ENCODE measurements at regions not wholly inside any gene's neighbourhood (a gene's known extent, or its start where the extent isn't known, plus 50 kb on each side); places are given as distances from the start of the nearest gene placed in this dataset.

- peak; percentile 5 for DNase-seq (ENCODE audit: low spot score)
Measured at GRCh38 chr2:220167956-220168355, 540.5 kb downstream of the SLC4A3 start.

DNA sequence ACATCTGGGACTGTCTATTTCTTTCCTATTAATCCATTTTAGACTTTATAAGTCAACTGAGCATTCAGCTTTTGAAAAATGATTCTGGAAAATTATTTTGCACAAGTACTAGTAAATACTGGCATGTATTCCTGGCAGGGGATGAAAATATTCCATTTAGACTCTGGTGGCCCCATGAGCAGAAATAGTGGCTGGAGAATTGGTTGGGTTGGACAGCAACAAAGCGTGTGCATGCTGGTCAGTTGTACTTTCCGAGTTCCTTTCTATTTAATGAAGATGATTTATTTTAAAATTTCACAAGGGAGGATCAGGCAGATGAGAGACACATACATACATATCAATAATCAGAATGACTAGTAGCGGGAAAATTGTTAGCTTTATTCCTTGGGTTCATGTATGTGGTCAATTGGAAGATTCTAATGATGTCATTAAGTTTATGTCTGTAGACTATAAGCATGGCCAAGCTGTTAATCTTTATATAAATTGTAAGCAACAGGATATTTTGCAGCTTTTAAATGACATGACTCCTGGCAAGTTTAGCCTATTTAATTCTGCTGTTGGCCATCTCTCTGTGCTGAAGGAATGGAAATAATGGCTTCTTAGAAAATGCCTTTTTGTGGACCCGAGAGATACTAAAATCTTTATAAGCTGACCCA is 541.6 kb downstream of the SLC4A3 start:
- DNase-seq (ENCODE audit: low spot score) = no peak

- no peak for DNase-seq (ENCODE audit: low spot score)
Measured at GRCh38 chr2:220174826-220175225, 547.4 kb downstream of the SLC4A3 start.

- DNase-seq (ENCODE audit: low spot score) = no peak
Measured at GRCh38 chr2:220175967-220176366, 548.5 kb downstream of the SLC4A3 start.

DNA sequence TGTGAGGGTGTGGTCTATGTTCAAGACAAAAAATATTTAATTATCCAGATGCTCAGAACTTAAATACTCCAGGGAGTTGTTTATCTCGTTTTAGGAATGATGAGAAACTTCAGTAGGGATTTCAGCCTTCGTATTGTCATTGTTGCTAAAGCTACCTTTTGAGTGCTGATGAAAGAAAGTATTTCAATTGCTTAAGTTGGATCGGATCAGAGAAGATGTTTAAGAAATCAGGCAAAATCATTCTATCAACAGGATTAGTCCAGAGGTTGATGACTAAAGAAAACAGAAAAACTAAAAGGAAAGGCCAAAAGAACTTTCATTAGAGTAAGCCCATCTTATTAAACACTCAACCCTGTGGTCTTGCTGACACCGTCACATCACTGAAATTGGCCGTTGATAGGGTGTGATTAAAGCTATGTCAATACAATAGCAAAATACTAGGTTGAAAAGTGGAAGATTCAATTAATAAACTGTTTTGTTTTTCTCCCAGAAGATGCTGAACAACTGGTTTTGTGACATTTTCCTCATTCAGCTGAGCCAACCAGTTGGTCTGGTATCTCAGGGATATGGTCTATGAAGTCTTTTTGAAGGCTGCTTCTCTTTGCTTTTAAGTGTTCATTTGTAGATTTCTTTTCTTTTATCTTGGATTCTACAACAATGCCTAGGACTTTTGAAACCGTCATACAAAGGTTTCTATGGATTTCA is 551.7 kb downstream of the SLC4A3 start:
- DNase-seq (ENCODE audit: low spot score) = no peak

- DNase-seq (ENCODE audit: low spot score) = no peak
Measured at GRCh38 chr2:220181165-220181564, 553.7 kb downstream of the SLC4A3 start.

GRCh38 chr2:220182790-220183189 is 555.4 kb downstream of the SLC4A3 start:
- DNase-seq (ENCODE audit: low spot score) = no peak

GRCh38 chr2:220185766-220186305 is 558.4 kb downstream of the SLC4A3 start:
- DNase-seq (ENCODE audit: low spot score) = no peak

- DNase-seq (ENCODE audit: low spot score) = peak; percentile 79
Measured at GRCh38 chr2:220188031-220188430, 560.6 kb downstream of the SLC4A3 start.

GRCh38 chr2:220191031-220191430 is 563.6 kb downstream of the SLC4A3 start:
- DNase-seq (ENCODE audit: low spot score) = no peak

DNA sequence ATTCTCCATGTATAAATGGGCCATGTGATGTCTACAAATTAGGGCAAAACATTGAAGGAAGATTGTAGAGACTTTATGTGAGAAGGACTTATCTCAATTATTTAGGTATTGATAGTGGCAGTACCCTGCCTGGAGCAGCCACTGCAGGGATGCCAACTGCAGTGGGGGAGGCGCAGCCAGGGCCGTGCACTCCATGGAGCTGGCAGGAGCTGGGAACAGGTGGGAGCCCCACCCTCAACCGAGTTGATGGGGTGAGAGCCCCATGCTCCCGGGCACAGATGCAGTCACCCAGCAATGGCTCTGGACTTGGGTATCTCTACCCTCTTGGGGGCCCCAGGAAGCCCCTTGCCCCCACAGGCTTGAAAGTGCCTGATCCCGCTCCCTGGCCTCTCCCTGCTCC is 564.3 kb downstream of the SLC4A3 start:
- DNase-seq (ENCODE audit: low spot score) = no peak

DNA sequence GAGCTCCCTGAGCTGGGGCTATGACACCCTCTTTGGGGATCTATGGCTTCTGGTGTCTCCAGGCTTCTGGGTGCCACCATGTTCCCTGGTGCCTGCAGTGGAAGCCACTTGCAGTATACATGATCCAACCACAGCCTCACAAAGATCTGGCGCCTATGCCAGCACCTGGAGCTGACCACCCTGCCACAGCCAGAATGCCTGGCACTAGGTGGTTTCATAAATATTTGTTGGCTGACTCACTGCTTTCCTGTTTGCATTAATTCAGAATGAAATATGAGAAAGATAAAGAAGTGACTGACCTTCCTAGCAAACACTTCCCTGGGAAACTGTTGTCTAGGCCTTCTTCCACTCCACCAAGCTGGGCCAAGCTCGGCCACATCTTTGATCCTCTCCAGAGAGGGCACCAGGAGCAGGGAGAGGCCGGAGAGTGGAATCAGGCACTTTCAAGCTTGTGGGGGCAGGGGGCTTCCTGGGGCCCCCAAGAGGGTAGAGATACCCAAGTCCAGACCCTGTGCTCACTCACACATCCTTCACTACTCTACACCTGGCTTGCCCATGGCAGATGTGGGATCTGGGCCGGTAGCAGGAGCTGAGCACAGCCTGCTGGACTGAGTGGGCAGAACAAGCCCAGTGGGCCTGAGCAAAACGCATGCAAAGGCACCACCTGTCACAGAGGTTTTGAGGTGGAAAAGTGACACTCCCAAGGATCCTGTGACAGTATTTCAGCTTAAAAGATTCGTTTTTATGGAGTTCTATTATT is 565.7 kb downstream of the SLC4A3 start:
- peak; percentile 77 for DNase-seq (ENCODE audit: low spot score)

DNA sequence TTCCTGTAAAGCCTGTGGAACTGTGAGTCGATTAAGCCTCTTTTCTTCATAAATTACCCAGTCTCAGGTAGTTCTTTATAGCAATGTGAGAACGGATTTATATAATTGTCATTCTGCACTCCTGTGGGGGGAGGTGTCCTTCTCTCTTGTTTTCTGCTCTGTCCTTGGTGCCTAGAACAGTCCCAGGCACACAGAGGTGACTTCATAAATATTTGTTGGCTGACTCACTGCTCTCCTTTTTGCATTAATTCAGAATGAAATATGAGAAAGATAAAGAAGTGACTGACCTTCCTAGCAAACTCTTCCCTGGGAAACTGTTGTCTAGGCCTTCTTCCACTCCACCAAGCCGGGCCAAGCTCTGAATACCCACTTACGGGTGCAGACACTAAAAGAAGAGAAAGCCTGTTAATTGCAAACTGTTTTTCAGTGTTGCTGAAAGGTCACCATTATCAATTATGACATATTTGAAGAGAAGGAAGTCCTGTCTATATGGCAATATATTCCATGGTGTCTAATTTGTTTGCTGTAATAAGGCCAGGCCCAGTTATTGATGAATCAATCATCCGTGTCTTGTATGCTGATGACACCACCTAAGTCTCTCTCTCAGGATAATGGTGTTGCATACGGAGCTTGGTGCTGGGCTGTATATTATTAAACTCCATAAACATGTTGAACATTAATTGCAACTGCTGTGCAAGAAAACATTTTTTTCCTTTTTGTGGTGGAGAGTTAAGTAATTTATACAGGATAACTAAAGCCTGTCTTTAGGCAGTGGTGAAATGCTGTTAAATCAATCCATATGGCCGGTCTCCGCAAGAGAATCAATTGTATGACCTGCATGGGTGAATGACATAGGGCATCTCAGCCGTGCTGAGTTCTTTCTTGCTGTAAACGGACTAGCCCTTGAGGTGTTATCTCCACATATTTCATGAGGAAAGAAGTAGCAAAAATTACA is 567.5 kb downstream of the SLC4A3 start:
- DNase-seq (ENCODE audit: low spot score) = no peak

- DNase-seq (ENCODE audit: low spot score) = no peak
Measured at GRCh38 chr2:220198896-220199295, 571.5 kb downstream of the SLC4A3 start.

DNA sequence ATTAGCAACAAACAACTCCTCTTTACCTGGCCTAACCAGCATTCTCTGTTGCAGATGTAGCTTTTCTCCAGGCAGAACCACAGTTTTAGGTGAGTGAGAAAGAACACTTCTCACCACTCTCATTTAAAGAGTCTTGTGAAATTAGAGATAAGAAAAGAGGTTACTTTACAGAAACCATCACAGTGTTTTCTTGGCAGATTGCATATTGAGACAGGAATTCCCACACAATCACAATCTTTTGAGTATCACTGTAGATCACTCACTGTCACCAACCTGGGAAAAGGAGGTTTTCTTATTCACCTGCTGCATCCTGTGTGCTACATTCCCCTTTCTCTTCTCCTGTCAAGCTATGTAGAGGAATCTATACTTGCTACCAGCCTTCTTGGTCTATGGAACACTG is 574.6 kb downstream of the SLC4A3 start:
- DNase-seq (ENCODE audit: low spot score) = no peak

DNA sequence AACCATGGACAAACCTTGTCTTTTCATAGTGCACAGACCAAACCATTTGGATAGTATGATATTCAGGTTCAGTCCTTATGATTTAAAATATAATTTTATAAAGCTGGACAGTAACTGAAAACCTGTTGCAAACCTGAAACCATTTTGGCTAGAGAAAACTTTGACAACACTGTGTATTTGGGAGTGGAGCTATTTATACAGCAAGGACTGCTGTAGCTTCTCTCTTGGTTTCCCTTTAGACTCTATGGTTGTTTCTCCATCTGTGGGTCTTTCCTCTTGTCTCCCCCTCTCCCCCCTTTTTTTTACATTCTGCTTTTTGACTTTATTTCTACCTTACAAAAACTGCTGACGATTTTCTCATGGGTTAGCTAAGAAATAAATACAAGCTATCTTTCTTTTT is 581.7 kb downstream of the SLC4A3 start:
- no peak for DNase-seq (ENCODE audit: low spot score)

GRCh38 chr2:220209751-220210150 is 582.3 kb downstream of the SLC4A3 start:
- no peak for DNase-seq (ENCODE audit: low spot score)

GRCh38 chr2:220212296-220213080 is 585.1 kb downstream of the SLC4A3 start:
- no peak for DNase-seq (ENCODE audit: low spot score)

- DNase-seq (ENCODE audit: low spot score) = peak; percentile 54
Measured at GRCh38 chr2:220215785-220216184, 588.4 kb downstream of the SLC4A3 start.

- DNase-seq (ENCODE audit: low spot score) = peak; percentile 5
Measured at GRCh38 chr2:220219371-220219770, 591.9 kb downstream of the SLC4A3 start.

DNA sequence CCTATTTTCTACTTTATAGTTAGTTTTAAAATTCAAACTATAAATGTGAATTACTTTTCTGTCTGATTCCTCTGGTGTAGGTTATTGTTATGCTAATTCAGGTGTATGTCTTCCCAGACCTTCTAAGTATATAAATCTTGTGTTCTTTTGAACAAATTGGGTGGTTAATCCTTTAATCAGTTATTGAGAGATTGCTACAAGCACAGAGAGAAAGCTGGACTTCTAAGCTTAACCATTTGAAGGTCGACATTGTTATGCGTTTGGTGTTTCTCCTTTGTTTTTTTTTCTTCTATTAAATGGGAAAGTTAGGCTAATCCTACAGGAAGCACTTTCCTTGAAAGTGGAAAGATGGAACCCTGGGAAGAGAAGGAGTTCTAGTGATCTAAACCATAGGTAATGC is 592.6 kb downstream of the SLC4A3 start:
- no peak for DNase-seq (ENCODE audit: low spot score)
